IMR-90 (cell line): ENCODE measurements at regions not wholly inside any gene's neighbourhood (a gene's known extent, or its start where the extent isn't known, plus 50 kb on each side); places are given as distances from the start of the nearest gene placed in this dataset.
"Not testable (repeated sequence)": the region's sequence is repeated elsewhere in the genome, so short reads cannot be mapped to it uniquely, and the experiment has no call there.

Source experiments
- ATAC-seq: fragments of 200-7000 bp; cut with Tn5 transposase; 2 replicates; pipeline ENCODE4 v1.9.1; 2020; ENCODE audit warnings: low read depth, mild to moderate bottlenecking, moderate library complexity
- BruUV-seq: library from RNA; stranded (reverse); fragments of 400-500 nt; replicated peaks from 2 replicates; lab custom pipeline; 2021; lab: Mats Ljungman, UMichigan
- CTCF ChIA-PET: fragments of 300-600 bp; formaldehyde crosslinking; extraction: SDS; loops from one replicate; lab custom pipeline; 2021; ENCODE audit warnings: antibody characterized with exemption; lab: Yijun Ruan, JAX
- POLR2A ChIA-PET: fragments of 300-600 bp; sonication (Branson Sonifier 250); formaldehyde crosslinking; loops from one replicate; lab custom pipeline; 2022; ENCODE audit warnings: antibody characterized with exemption; ENCODE audit not compliant: unreplicated experiment; lab: Charles Lee
- DNase-seq: peaks from one replicate; pipeline ENCODE4 v3.0.0; 2013
- H2AFZ ChIP-seq: replicated peaks from 2 replicates; pipeline ENCODE3; 2013; ENCODE audit warnings: low read length, mild to moderate bottlenecking; ENCODE audit not compliant: poor library complexity
- H2AK5ac ChIP-seq: 2 replicates; pipeline ENCODE4 v1.6.1; 2013; ENCODE audit warnings: low read depth, low read length, inconsistent platforms
- H2AK9ac ChIP-seq: replicated peaks from 2 replicates; pipeline ENCODE3; 2013; ENCODE audit warnings: mild to moderate bottlenecking, low read depth, low read length, moderate library complexity; ENCODE audit not compliant: poor library complexity
- H2BK120ac ChIP-seq: 2 replicates; pipeline ENCODE4 v1.6.1; 2013; ENCODE audit warnings: low read depth, low read length, inconsistent platforms
- H2BK15ac ChIP-seq: 3 replicates; pipeline ENCODE4 v1.6.1; 2013; ENCODE audit warnings: low read depth, low read length, inconsistent platforms
- H2BK20ac ChIP-seq: 2 replicates; pipeline ENCODE4 v1.6.1; 2013; ENCODE audit warnings: low read depth, mild to moderate bottlenecking, inconsistent platforms, low read length, moderate library complexity
- H2BK5ac ChIP-seq: 2 replicates; pipeline ENCODE4 v1.6.1; 2013; ENCODE audit warnings: mild to moderate bottlenecking, low read depth, low read length, inconsistent platforms; ENCODE audit not compliant: poor library complexity, severe bottlenecking
- H3K14ac ChIP-seq: replicated peaks from 2 replicates; pipeline ENCODE4 v1.6.1; 2013; ENCODE audit warnings: low read depth, low read length, inconsistent platforms
- H3K18ac ChIP-seq: 2 replicates; pipeline ENCODE4 v1.6.1; 2013; ENCODE audit warnings: low read depth, low read length, control low read depth
- H3K23ac ChIP-seq: 2 replicates; pipeline ENCODE4 v1.6.1; 2013; ENCODE audit warnings: low read depth, low read length, inconsistent platforms
- H3K27ac ChIP-seq: 2 replicates; pipeline ENCODE4 v1.5.1; 2013; ENCODE audit warnings: mild to moderate bottlenecking, control low read depth, low read length; ENCODE audit not compliant: insufficient read depth
- H3K27me3 ChIP-seq: 2 replicates; pipeline ENCODE4 v1.6.1; 2013; ENCODE audit warnings: low read length; ENCODE audit not compliant: control insufficient read depth, insufficient read depth
- H3K36me3 ChIP-seq: 2 replicates; pipeline ENCODE4 v1.6.1; 2013; ENCODE audit warnings: low read length, mixed read lengths; ENCODE audit not compliant: control insufficient read depth, insufficient read depth
- H3K4ac ChIP-seq: 2 replicates; pipeline ENCODE4 v1.6.1; 2013; ENCODE audit warnings: low read depth, low read length, inconsistent platforms
- H3K4me1 ChIP-seq: 2 replicates; pipeline ENCODE4 v1.6.1; 2013; ENCODE audit warnings: low read length, mixed read lengths; ENCODE audit not compliant: control insufficient read depth, insufficient read depth
- H3K4me2 ChIP-seq: 2 replicates; pipeline ENCODE4 v1.6.1; 2013; ENCODE audit warnings: low read depth, mild to moderate bottlenecking, control low read depth, low read length, moderate library complexity
- H3K4me3 ChIP-seq: 2 replicates; pipeline ENCODE4 v1.5.1; 2013; ENCODE audit warnings: low read depth, mild to moderate bottlenecking, control low read depth, low read length, moderate library complexity; ENCODE audit not compliant: insufficient read depth
- H3K56ac ChIP-seq: 2 replicates; pipeline ENCODE4 v1.6.1; 2013; ENCODE audit warnings: low read length, inconsistent platforms; ENCODE audit not compliant: insufficient read depth; ENCODE audit errors: extremely low read depth
- H3K79me1 ChIP-seq, 2 experiments: 2 replicates each; pipeline ENCODE4 v1.6.1; 2013; ENCODE audit warnings: low read length in 2 of 2, inconsistent platforms in 1 of 2, low read depth in 1 of 2
- H3K9ac ChIP-seq: 2 replicates; pipeline ENCODE4 v1.6.1; 2013; ENCODE audit warnings: low read depth, low read length, control low read depth
- H3K9me1 ChIP-seq: 2 replicates; pipeline ENCODE4 v1.6.1; 2013; ENCODE audit warnings: low read length, inconsistent platforms; ENCODE audit not compliant: insufficient read depth
- H3K9me3 ChIP-seq: 2 replicates; pipeline ENCODE4 v1.6.1; 2013; ENCODE audit warnings: low read length; ENCODE audit not compliant: control insufficient read depth, insufficient read depth
- H4K20me1 ChIP-seq: 2 replicates; pipeline ENCODE4 v1.6.1; 2013; ENCODE audit warnings: low read length, inconsistent platforms; ENCODE audit not compliant: insufficient read depth
- H4K5ac ChIP-seq: 2 replicates; pipeline ENCODE4 v1.6.1; 2013; ENCODE audit warnings: mild to moderate bottlenecking, low read depth, low read length, control low read depth
- H4K8ac ChIP-seq, 2 experiments: 2 replicates each; pipeline ENCODE4 v1.6.1; 2013; ENCODE audit warnings: low read depth in 2 of 2, low read length in 2 of 2, control low read depth in 1 of 2, inconsistent platforms in 1 of 2
- H4K91ac ChIP-seq: 2 replicates; pipeline ENCODE4 v1.6.1; 2013; ENCODE audit warnings: low read depth, low read length, inconsistent platforms; ENCODE audit not compliant: insufficient read depth
- BHLHE40 ChIP-seq: fragments of 150-350 bp; IDR thresholded peaks from 2 replicates; pipeline ENCODE4 v1.6.1; 2016; ENCODE audit warnings: mild to moderate bottlenecking, low read depth, low read length
- MAFK ChIP-seq: IDR thresholded peaks from 2 replicates; pipeline ENCODE4 v1.6.1; 2012; ENCODE audit warnings: low read depth, low read length, improper control_type of control experiment
- MAZ ChIP-seq: IDR thresholded peaks from 2 replicates; pipeline ENCODE4 v1.6.1; 2012; ENCODE audit warnings: low read depth, mild to moderate bottlenecking, low read length, improper control_type of control experiment, moderate library complexity, borderline replicate concordance
- POLR2A ChIP-seq: IDR thresholded peaks from 2 replicates; pipeline ENCODE4 v1.6.1; 2012; ENCODE audit warnings: mild to moderate bottlenecking, low read depth, low read length
- RCOR1 ChIP-seq: IDR thresholded peaks from 2 replicates; pipeline ENCODE4 v1.6.1; 2012; ENCODE audit warnings: mild to moderate bottlenecking, low read length, improper control_type of control experiment; ENCODE audit not compliant: insufficient replicate concordance
- RFX5 ChIP-seq: IDR thresholded peaks from 2 replicates; pipeline ENCODE4 v1.8.0; 2012; ENCODE audit warnings: low read depth, mild to moderate bottlenecking, low read length, moderate library complexity
- WGBS, 2 experiments: methylation state at CpG; one replicate each; pipeline versions ENCODE4 v1.1.5 to v1.1.7; 2013; ENCODE audit warnings: missing lambda C conversion rate in 2 of 2; ENCODE audit not compliant: insufficient read length in 1 of 2; ENCODE audit errors: extremely low coverage in 2 of 2; 5-methylcytosine and 5-hydroxymethylcytosine counted together
- dilution Hi-C: fragments of 300-500 bp; cut with HindIII; formaldehyde crosslinking; loops from one replicate; pipeline ENCODE4 v1.14.3; 2018; ENCODE audit warnings: low sequenced_read_pairs; ENCODE audit not compliant: unreplicated experiment
- in situ Hi-C: fragments of 300-500 bp; cut with MboI; formaldehyde crosslinking; loops from 3 replicates; pipeline ENCODE4 v1.14.3; 2019; ENCODE audit warnings: low sequenced_read_pairs, inconsistent platforms, mixed read lengths
- intact Hi-C: fragments of 100-400 bp; cut with micrococcal nuclease; formaldehyde crosslinking; loops from 2 replicates; pipeline ENCODE4 v1.10.0; 2022
- TF ChIP-seq, protein P1 (sequence below): conservative IDR thresholded peaks from 2 replicates; pipeline ENCODE4 v1.5.1; 2012; ENCODE audit warnings: mild to moderate bottlenecking, low read depth, low read length, improper control_type of control experiment

DNA sequence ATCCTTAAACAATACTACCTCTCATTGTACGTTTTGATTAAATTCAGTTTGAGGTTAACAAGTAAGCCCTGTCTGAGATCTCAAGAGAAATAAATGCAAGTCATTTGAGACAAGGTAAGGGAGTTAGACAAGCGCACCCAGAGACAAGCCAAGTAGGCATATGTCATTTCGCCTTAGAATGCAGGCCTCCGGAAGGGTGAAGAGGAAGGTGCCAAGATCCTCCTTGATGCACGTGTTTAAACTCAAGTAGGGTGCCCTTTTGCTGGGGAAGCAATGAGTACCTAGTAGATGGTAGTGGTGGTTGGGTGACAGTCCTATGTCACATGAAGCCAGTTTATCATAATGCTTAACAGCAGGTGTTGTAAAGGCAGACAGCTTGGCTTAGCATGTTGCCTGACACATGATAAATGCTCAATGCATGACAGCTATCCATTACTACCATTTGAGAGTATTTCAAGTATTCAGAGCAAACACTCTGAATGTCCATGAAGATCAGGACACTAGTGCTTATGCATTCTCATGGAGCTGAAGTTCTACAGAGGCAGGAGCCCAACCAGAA lies 415.9 kb downstream of the TMEM135 start:
- CTCF ChIA-PET: no interaction called here
- Histone ChIP-seq H3K4me3 (no peak overlapping the region), H3K9me1 (peaks cover 11% of the 10 kb centered on the region; the same call in 1 of the 2 replicates), H3K4me1 (peaks cover 3% of the 10 kb centered on the region), H3K18ac (no peak overlapping the region), H3K4ac (peak overlapping the region; percentile 37), H3K4me2 (no peak overlapping the region), H3K79me1 (no peaks in the 10 kb centered on the region), H3K14ac (no peak overlapping the region), H3K27me3 (no peaks in the 10 kb centered on the region), H2BK5ac (no peak overlapping the region), H4K8ac (no peak overlapping the region), H3K9me3 (no peaks in the 10 kb centered on the region), H4K5ac (no peak overlapping the region), H3K36me3 (no peaks in the 10 kb centered on the region), H2AK9ac (no peak overlapping the region), H2BK15ac (peak overlapping the region; percentile 50; the same call in 1 of the 3 replicates), H3K27ac (no peak overlapping the region), H2AK5ac (peak overlapping the region; percentile 56; the same call in 1 of the 2 replicates), H4K20me1 (no peaks in the 10 kb centered on the region), H3K23ac (no peak overlapping the region), H2BK120ac (peak overlapping the region; percentile 50), H4K91ac (peak overlapping the region; percentile 28; the same call in 1 of the 2 replicates), H3K56ac (no peak overlapping the region), H3K9ac (no peak overlapping the region), H2AFZ (no peak overlapping the region), H2BK20ac (peak overlapping the region; percentile 36; the same call in 1 of the 2 replicates)
- TF ChIP-seq RFX5 (no peak), BHLHE40 (no peak), POLR2A (no peak), RCOR1 (no peak), MAZ (no peak), MAFK (no peak)
- TF ChIP-seq, protein P1, sequence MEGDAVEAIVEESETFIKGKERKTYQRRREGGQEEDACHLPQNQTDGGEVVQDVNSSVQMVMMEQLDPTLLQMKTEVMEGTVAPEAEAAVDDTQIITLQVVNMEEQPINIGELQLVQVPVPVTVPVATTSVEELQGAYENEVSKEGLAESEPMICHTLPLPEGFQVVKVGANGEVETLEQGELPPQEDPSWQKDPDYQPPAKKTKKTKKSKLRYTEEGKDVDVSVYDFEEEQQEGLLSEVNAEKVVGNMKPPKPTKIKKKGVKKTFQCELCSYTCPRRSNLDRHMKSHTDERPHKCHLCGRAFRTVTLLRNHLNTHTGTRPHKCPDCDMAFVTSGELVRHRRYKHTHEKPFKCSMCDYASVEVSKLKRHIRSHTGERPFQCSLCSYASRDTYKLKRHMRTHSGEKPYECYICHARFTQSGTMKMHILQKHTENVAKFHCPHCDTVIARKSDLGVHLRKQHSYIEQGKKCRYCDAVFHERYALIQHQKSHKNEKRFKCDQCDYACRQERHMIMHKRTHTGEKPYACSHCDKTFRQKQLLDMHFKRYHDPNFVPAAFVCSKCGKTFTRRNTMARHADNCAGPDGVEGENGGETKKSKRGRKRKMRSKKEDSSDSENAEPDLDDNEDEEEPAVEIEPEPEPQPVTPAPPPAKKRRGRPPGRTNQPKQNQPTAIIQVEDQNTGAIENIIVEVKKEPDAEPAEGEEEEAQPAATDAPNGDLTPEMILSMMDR: no peak
- WGBS, 2 experiments: 93% methylated on average over 3 of the region's 5 CpGs; no CpG with 5 or more reads in 1 of the 2 experiments
- dilution Hi-C loops: no loop called here
- intact Hi-C loops: no loop called here
- in situ Hi-C loops: no loop called here
- BruUV-seq: no TSS peak
- DNase-seq: no peak
- POLR2A ChIA-PET: no interaction called here
- no peak for ATAC-seq

DNA sequence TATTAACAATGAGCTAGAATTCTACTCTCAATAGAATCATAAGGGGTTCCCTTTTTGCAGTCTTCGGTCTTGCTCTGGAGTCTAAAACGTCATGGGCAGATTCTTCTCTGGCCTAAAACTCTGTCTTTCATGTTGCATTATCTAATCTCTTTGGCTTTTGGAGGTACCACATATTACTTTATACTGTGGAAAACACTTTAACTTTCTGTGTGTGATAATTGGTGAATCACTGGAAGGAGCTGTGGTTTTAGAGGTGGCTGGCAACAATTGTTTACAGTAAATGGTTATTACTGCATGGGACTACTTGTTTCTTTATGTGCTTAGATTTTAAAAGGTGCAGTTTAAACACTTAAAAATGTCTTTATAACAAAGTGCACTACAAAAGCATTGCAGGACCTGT lies 414.3 kb downstream of the TMEM135 start:
- BruUV-seq, H4K91ac ChIP-seq, DNase-seq, H3K27ac ChIP-seq, H3K79me1 ChIP-seq, H3K14ac ChIP-seq, H3K56ac ChIP-seq, H2AK5ac ChIP-seq, dilution Hi-C loops, H3K4me2 ChIP-seq, H3K4ac ChIP-seq, intact Hi-C loops, H2BK20ac ChIP-seq, H3K36me3 ChIP-seq, H3K27me3 ChIP-seq, H4K20me1 ChIP-seq, H3K4me1 ChIP-seq, in situ Hi-C loops, H2AK9ac ChIP-seq, H2AFZ ChIP-seq, H3K23ac ChIP-seq, H3K4me3 ChIP-seq, POLR2A ChIA-PET, H3K9ac ChIP-seq, H2BK15ac ChIP-seq, H4K5ac ChIP-seq, H3K9me3 ChIP-seq: not testable (repeated sequence)
- H3K9me1 ChIP-seq: peaks cover 11% of the 10 kb centered on the region; the same call in 1 of the 2 replicates
- no CpG with 5 or more reads among the region's 2 CpGs for WGBS, 2 experiments
- peak overlapping the region; percentile 59; the same call in 1 of the 2 replicates for H2BK120ac ChIP-seq
- H2BK5ac ChIP-seq: peak overlapping the region; percentile 74
- H3K18ac ChIP-seq: peak overlapping the region; percentile 57; the same call in 1 of the 2 replicates
- H4K8ac ChIP-seq: 0 out of 4 replicates have a peak overlapping the region, but pooled peaks of 1 of the 2 experiments have one; percentile 27
- CTCF ChIA-PET: interaction anchor here (0.9 kb wide), 1 partner anchor 141 kb away, joined by 3 read pairs; no protein-coding TSS in a partner anchor
- peak; percentile 16 for ATAC-seq
